Stimulated activated CD8-positive, alpha-beta memory T cell treated with anti-CD3 and anti-CD28 coated beads, Interleukin-12 subunit alpha, Interleukin-12 subunit beta, amount 100 ng/mL, for 4 hours (primary cell): ENCODE measurements at regions not wholly inside any gene's neighbourhood (a gene's known extent, or its start where the extent isn't known, plus 50 kb on each side); places are given as distances from the start of the nearest gene placed in this dataset.
"Not testable (repeated sequence)": the region's sequence is repeated elsewhere in the genome, so short reads cannot be mapped to it uniquely, and the experiment has no call there.

Experiments
- DNase-seq: peaks from one replicate; pipeline ENCODE4 v3.0.0-alpha.2; 2020; ENCODE audit warnings: low read depth

DNA sequence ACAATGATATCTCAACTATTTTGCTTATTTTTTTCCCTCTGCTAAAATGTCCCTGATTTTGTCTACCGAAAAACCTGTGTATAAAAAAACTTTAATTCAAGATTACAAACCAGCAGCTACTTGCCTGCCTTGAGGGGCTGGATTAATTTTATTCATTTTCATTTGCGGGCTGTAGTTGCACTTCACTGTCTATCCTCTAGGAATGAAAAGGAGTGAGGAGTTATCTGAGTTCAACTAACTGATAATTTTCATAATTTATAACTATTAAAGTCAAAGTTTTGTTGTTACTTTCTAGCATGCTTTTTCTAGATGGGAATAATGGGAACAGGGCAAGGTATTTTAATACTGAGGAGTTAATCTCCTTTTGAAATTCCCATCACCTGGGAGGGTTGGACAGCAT, 50.3 kb upstream of the AGTPBP1 start:
- not testable (repeated sequence) for DNase-seq

DNA sequence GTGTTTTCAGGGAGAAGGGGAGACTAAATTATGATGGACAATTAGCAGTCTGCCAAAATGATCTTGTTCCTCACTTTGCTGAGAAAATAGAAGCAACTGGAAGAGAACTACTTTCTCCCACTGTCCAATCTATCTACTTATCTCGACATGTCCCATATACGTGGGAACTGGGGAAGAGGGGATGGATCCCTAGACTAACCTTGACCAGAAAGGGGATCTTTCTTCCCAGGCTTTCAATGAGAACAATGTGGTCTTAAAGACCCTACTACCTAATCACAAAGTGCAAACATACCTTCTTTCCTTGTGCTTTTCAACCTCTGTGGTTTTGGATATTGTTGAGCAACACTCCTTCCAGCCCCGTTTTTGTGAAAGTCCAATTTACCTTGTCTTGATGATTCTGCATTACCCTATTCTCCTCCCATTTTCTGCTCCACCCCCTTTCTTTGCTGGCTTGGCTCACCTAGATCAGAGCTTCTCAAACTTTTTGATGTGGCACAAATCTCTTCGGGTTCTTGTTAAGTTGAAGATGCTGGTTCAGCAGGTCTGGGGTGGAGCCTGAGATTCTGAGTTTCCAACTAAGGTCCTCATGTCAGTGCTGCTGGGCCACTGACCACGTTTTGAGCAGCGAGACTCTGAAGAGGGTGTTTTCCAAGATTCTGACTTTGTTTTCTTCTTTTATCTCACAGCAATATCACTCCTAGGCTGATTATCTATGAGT, 61.4 kb upstream of the AGTPBP1 start:
- not testable (repeated sequence) for DNase-seq

DNA sequence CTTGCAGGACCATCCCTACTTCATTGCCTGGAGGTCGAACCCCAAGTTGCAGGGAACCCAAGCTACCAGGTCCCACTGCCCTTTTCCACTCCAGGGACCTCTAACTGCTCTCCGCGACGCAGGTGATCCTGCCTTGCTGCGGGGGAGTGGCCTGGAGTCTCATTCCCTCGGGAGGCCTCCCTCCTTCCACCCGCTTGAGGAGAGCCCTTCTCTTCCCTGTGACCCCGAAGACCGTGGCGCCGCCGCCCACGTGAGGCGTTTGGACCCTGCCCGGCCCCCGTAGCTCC, 63.0 kb upstream of the AGTPBP1 start:
- not testable (repeated sequence) for DNase-seq

DNA sequence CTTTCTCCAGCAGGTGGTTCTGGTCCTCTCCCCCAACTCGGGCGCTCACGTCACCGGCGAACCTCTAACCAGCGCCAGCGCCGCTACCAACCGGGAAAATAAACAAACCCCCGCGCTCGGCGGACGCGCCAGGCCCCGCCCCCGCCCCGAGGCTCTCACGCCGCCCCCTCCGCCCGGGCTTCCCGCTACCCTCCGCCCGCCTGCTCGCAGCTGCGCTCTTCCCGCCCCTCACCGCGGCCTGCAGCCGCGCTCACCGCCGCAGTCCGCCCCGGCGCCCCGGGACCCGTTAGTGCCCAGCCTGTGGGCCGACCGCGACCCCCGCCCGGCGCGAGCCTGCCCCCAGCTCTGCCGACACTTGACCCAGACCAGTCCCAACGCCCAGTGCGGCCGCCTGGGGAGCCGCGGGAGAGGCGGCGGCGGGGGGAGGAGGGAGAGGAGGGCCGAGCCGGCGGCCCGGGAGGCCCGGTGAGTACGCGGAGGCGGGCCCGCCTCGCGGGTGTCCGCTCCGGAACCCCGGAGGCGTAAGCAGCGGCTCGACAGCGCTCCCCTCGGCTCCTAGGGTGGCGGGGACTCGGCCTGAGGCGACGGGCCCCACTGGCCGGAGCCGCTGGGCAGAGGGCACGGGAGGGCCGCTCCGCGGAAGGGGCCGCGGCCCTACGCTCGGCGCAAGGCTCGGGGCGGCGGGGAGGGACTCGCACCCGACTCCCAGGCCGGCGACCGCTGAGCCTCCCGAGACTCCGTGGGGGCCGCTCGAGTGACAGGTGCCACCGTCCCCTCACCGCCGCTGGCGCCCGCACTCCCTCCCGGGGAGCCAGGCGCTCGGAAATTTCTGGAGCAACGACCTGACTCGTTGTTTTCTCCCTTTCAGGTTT, 63.6 kb upstream of the AGTPBP1 start:
- peak; percentile 58 for DNase-seq

DNA sequence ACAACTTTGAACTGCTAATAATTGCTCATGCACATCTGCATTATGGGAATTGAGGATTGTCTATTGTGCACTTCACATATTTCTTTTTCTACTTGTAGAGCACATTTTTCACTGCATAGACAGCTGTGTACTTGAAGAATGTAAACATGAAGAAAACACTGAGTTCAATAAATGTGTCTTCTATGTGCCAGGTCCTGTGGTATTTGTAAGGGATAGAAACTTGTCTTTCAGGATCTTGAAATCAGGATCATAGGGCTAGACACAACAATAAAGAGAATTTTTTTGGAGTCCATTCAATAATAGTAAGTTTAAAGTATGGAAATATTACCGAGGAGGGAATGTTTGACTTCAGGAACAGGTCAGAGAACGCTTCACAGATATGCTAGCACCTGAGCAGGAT, 66.6 kb upstream of the AGTPBP1 start:
- DNase-seq: not testable (repeated sequence)

DNA sequence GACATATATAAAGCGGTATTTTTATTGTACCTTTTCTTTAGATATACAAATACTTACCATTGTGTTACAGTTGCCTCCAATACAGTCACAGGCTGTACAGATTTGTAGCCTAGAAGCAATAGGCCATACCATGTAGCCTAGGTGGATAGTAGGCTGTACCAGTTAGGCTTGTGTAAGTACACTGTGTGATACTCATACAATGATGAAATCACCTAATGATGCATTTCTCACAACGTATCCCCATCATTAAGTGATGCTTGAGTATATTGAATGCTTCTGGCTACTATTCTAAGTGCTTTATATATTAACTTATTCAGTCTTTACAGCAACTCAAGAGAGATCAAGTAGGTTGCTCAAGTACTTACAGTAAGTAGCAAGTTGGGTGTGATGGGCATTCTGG, 71.6 kb upstream of the AGTPBP1 start:
- DNase-seq: not testable (repeated sequence)

DNA sequence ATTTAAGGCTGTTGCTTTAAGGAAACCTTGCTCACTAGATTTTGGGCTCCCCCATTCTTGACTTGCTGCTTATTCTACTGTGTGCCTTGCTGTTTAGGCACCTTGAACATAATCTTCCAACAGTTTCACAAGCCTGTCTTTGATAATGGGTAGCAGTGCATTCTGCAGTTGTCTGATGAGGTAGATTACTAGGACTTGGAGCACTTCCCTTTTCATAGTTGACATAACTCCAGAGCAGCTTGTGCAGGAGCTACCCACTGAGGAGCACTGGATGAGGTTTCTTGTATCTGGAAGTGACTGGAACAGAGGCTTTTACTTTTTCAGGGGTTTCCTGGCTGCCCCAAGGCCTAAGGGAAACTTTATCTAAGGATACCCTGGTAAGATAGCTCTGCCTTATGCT, 73.0 kb upstream of the AGTPBP1 start:
- DNase-seq: not testable (repeated sequence)

DNA sequence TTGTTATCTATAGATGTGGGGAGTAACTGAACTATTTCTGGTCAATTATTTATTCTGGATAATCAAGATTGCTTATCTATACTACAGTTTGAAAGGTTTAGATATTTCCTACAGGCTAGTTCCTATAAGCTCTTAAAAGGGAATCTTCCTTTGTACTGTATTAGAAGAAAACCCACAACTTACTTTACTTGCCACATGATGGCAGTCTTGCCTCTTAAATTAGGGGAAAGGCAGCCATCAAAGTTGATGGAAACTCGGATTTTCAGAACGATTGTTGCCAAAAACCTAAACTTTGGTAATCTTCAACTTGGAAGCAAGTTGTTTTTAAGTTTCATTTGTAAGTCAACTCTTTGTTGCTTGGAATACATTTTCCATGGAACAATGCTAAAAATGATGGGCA, 77.2 kb upstream of the AGTPBP1 start:
- not testable (repeated sequence) for DNase-seq

DNA sequence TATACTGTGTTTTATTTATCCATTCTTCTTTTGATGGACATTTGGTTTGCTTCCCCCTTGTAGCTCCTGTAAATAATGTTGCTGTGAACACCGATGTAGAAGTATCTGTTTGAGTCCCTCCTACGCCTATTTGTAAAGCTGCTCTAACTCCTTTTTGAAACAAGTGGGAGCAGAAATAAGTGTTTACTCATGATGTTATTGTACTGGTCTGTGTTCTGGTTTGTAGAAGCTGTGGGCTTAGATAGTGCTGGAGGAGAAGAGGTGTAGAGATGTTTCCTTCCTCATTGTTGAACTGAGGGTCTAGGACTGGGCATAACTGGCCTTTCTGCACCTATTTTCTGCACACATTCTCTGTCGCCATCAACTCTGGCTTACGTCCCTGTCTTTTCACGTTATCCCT, 78.8 kb upstream of the AGTPBP1 start:
- DNase-seq: not testable (repeated sequence)

DNA sequence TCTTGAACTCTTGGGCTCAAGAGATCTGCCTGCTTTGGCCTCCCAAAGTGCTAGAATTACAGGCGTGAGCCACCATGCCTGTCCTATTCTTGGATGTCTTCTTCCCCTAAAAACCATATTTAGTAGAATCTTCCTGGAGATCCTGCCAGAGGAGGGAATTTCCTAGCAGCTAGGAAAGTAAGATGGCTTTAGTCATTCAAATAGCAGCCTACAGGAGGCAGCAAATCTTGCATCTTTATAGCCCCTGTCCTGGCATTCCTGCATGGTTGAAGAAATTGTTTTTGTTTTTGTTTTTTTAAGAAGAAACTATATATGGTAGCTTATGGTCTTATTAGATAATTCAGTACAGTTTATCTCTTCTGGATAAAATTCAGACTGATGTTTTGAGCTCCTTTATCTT, 83.2 kb upstream of the AGTPBP1 start:
- not testable (repeated sequence) for DNase-seq

DNA sequence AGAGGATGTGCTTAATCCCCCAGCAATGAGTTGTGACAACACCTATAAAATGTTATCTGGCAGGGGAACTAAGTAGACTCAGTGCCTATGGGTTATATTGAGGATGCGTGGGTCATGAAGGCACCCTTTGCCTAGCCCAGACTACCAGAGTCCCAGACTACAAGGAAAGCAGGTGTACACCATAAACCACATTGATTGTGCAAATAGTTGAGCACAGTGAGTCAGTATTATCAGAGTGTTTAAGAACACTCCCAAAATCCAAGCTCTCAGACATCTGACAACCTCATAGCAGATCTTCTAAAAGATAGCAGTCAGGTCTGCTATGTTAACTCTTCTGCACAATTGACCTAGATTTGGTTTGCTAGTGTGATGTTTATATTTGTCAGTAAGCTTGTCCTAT, 92.8 kb upstream of the AGTPBP1 start:
- not testable (repeated sequence) for DNase-seq

DNA sequence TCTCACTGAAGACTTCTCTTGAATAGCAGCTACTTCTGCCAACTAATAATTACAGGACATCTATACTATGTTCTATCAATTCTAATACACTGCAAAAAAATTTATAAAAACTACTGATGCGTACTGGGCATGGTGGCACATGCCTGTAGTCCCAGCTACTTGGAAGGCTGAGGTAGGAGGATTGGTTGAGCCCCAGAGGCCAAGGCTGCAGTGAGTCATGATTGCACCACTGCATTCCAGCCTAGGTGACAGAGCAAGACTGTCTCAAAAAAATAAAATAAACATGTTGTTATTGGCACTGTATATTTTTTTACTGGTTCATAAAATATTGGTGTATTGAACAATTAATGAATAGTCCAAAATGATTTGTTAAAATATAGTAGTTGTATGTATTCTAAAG, 97.0 kb upstream of the NAA35 start:
- DNase-seq: not testable (repeated sequence)

DNA sequence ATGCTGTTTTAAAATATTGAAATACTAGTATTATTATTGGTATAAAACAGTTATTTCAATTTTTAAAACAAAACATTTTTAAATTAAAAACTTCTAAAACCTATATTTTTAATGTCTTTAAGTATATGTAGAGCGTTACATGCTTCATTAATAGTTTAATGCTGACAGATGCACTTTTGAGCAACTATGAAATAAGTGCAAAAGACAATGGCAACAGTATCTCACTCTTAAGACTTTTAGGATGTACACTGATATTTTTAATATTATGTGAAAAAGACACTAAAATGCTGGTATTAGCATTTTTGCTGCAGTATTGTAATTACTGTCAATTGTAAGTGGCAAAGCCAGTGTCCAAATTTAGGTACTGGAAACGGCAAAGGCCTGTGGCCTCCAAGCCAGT, 93.2 kb upstream of the NAA35 start:
- DNase-seq: not testable (repeated sequence)

DNA sequence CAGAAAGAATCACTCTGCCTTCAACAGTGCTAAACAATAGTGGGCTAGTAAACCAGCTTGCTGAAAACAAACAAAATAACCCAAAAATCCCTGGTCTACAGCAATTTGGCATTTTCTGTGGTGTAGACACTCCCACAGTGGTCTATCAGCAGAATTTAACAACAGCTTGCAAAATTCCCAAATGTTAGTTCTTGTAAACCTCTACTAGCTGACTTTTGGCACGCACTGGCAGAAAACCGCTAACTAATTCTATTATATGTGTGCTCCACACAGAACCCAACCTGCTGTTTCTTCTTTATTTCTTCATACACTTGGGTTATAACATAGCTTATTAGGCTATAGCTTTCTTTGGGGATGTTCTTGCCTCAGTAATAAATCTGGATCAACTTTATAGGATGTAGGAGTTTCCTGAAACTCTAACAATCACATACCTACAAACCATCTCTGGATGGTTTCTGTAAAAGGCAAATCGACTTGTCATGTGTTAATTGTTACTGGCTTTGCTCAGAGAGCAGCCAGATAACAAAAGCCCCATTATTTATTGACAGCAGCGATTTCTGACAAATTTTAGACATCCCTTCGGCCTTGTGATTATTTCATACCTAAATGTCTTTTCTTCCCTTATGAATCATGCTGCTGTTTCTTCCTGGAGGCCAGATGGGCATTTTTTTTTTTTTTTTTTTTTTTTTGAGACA, 82.7 kb upstream of the NAA35 start:
- no peak for DNase-seq

DNA sequence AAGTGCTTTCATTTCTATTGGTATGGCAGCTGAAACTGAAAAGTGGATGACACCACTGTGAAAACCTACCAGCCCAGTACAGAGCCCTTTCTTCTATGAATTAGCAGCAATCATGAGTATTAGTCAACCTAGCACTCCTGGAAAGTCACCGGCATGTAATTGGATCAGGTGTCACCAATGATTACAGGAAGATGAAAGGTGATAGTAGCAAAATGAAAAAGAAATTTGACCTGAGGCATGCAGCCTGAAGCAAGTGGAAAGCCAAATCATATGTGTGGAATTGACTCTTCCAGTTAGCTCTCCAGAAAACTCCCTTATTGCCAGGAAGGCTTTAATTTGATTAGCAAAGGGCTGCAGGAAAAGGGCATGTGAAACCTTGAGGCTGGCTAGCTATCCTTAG, 81.2 kb upstream of the NAA35 start:
- DNase-seq: no peak

DNA sequence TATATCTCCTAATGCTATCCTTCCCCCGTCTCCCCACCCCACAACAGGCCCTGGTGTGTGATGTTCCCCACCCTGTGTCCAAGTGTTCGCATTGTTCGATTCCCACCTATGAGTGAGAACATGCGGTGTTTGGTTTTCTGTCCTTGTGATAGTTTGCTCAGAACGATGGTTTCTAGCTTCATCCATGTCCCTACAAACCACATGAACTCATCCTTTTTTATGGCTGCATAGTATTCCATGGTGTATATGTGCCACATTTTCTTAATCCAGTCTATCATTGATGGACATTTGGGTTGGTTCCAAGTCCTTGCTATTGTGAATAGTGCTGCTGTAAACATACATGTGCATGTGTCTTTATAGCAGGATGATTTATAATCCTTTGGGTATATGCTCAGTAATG, 79.1 kb upstream of the NAA35 start:
- DNase-seq: not testable (repeated sequence)

DNA sequence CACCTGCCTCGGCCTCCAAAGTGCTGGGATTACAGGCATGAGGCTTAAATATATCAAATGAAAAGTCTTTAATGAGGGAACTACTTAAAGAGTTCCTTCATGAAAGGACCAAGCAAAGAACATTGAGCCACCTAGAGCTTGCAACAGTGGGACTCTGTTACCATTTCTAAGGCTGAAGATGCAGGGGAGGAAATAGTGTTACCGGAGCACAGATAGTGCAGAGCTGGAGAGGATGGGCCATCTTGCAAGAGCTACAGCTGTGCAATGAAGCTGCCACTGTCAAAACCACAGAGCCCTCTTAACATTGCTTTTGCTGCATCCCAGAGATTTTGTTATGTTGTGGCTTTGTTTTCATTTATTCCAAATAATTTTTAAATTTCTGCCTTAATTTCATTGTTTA, 77.1 kb upstream of the NAA35 start:
- no peak for DNase-seq

DNA sequence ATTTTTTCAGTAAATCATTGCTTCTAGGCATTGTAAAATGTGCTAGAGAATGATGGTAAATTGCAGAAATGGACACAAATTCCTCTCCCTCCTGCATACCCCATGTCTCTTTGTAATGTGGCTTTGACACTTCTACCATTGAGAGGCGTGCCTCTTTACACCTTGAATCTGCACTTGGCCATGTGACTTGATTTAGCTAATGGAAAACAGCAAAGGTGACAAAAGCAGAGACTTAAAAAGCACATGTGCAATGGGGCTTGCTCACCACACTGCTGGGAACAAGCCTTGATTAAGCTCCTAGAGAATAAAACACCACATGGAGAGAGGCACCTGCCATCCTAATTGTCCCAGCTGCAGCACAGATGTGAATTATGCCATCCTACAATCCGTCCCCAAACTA, 69.9 kb upstream of the NAA35 start:
- DNase-seq: no peak

DNA sequence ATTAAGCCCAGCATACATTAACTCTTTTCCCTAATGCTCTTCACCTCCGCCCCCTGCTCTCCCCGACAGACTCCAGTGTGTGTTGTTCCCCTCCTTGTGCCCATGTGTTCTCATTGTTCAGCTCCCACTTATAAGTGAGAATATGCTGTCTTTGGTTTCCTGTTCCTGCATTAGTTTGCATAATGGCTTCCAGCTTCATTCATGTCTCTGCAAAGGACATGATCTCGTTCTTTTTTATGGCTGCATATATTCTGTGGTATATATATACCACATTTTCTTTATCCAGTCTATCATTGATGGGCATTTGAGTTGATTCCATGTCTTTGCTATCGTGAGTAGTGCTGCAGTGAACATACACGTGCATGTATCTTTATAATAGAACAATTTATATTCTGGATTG, 69.3 kb upstream of the NAA35 start:
- not testable (repeated sequence) for DNase-seq

DNA sequence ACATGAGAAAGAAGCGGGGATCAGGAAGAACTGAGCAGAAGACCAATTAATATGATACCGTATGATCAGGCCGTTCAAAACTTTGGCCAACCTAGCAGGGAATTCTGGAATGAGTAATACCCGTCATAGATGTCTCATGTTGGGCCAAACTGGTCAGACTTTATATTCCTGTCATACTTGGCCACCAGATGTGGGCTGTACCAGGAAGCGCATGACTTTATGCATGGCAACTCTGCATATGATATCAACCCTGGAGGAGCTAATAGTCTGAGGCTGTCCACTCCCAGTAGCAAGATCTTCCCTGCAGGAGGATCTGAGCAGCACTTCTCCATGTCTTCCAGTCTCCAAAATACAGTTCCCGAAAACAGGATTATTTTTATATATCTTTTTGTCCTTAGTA, 68.5 kb upstream of the NAA35 start:
- DNase-seq: no peak

DNA sequence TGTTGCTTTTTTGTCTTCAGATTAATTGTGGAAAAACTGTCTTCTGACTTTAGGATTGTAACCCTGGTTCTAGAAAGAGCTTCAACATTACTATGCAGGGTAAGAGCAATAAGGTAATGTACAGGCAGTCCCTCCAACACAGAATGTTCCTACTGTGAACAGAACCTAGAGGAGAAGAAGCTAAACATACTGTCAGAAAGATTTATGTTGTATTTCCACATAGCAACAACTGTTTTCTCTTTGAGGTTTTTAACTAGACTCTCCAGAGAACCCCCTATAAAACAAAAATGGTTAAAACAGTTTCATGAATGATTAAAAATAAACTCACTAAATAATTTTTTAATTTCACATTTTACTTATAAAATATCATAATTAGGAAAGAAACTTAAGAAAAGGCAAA, 64.3 kb upstream of the NAA35 start:
- DNase-seq: no peak

DNA sequence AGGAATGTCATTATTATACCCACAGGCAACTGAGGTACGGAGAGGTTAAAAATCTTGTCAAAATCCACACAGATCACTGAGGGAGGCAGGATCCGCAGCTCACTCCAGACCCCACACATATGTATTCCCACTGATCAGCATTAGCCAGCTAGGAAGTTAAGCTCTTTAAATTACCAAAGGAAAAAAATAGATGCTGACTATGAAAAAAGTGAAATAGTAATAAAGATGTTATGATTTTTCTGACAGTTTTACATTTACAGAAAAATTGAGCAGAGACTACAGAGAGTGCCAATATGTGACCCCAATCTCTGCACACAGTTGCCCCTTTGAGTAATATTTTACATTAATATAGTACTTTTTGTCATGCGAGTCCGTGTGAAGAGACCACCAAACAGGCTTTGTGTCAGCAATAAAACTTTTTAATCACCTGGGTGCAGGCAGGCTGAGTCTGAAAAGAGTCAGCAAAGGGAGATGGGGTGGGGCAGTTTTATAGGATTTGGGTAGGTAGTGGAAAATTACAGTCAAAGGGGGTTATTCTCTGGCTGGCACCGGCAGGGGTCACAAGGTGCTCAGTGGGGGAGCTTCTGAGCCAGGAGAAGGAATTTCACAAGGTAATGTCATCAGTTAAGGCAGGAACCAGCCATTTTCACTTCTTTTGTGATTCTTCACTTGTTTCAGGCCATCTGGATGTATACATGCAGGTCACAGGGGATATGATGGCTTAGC, 61.9 kb upstream of the NAA35 start:
- not testable (repeated sequence) for DNase-seq
